ENCODE measurements at regions not wholly inside any gene's neighbourhood (a gene's known extent, or its start where the extent isn't known, plus 50 kb on each side); places are given as distances from the start of the nearest gene placed in this dataset.

DNA sequence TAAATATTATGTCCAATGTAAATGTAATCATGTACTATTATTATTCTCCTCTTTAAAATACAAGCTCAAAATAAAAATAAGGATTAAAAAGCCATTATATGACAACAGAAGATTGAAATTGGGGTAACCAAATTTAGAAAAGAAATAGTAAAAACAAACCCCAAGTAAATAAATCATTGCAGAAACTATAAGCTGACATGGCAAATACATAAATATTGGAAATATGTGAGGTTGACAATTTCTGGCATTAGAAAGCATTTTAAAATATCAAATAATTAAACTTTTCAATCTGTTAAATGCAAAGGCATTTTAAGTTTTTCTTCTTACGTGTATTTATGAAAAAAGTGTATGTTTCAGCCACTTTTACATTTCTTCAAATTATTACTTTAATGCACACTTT, 394.7 kb upstream of the DACH1 start:
- H3K27ac ChIP-seq (ENCODE audit: extremely low read length, insufficient read depth, low read length): no peak overlapping the region
- CTCF ChIA-PET (ENCODE audit: low intra/inter-chr PET ratio, low total read pairs): no interaction called here
- no peaks in the 10 kb centered on the region for H4K20me1 ChIP-seq (ENCODE audit: insufficient read depth, low read length)
- no peaks in the 10 kb centered on the region for H3K36me3 ChIP-seq (replicated peaks in 1 of 2; ENCODE audit: control insufficient read depth in 1 of 2, insufficient read depth in 2 of 2, low read length in 2 of 2)
- intact Hi-C loops (cut with micrococcal nuclease; ENCODE audit: unreplicated experiment): no loop called here
- BruUV-seq (replicated peaks): no TSS peak
- H3K79me2 ChIP-seq (ENCODE audit: insufficient read depth, low read length): no peaks in the 10 kb centered on the region
- ATAC-seq (no peak), DNase-seq (ENCODE audit: low spot score) (no peak), FAIRE-seq (no peak)
- H3K4me3 ChIP-seq (replicated peaks in 1 of 3; ENCODE audit: insufficient read depth in 1 of 3, low read depth in 2 of 3, low read length in 3 of 3): no peak overlapping the region
- TF ChIP-seq ZNF282 (IDR thresholded peaks at IDR 0.05; ENCODE audit: partially characterized antibody) (no peak), MAFK (conservative IDR thresholded peaks at IDR 0.05 in 1 of 2, IDR thresholded peaks at IDR 0.05 in 1 of 2; ENCODE audit: low read length in 2 of 2) (peak; percentile 60 to 74), ZNF430 (CRISPR knock-in tag; IDR thresholded peaks at IDR 0.05) (no peak), GTF3A (CRISPR knock-in tag; conservative IDR thresholded peaks at IDR 0.05) (no peak), MEF2D (CRISPR knock-in tag; IDR thresholded peaks at IDR 0.05) (no peak), ZNF3 (CRISPR knock-in tag; IDR thresholded peaks at IDR 0.05) (no peak), SNAI1 (CRISPR knock-in tag; IDR thresholded peaks at IDR 0.05; ENCODE audit: borderline replicate concordance) (no peak), PPARG (CRISPR knock-in tag; conservative IDR thresholded peaks at IDR 0.05) (no peak), HMG20B (CRISPR knock-in tag; conservative IDR thresholded peaks at IDR 0.05) (no peak), MAFF (IDR thresholded peaks at IDR 0.05; ENCODE audit: low read depth, low read length) (peak; percentile 72)
- POLR2A ChIA-PET: no interaction called here
- no peak overlapping the region for H3K4me2 ChIP-seq (ENCODE audit: low read depth, low read length)
- in situ Hi-C loops (cut with HindIII; ENCODE audit: extremely low pct_ligation_motif_present, low pct_unique_long_range_greater_than_20kb): no loop called here
- H3K4me1 ChIP-seq (ENCODE audit: insufficient read depth, low read length): no peaks in the 10 kb centered on the region
- no peaks in the 10 kb centered on the region for H3K9me3 ChIP-seq (ENCODE audit: low read length)
- H2AFZ ChIP-seq (ENCODE audit: low read length): no peak overlapping the region
- no peaks in the 10 kb centered on the region; a peak in 2 of 5 replicates for H3K27me3 ChIP-seq (ENCODE audit: control insufficient read depth in 1 of 2, insufficient read depth in 2 of 2, low read length in 2 of 2)
- H3K9ac ChIP-seq (ENCODE audit: insufficient read depth, low read depth, low read length): no peak overlapping the region
- 0% methylated on average over 1 of the region's 1 CpG for WGBS (ENCODE audit: low lambda C conversion rate)

DNA sequence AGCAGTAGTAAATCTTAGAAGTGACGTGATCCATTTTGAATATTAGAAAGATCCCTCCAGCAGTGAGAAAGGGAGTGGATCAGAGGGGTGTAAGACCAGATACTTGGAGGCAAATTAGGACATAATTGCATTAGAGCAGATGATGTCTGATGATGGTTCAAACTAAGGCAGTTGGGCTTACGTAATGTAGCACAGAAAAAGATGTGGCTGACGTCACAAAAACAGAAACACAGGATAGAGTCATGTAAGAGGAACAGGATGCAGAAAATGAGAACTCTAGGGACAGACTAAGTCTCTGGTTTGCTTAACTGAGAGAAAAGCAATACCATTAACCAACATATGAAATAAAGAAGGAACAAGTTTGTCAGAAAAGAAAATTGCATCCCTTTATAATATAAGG, 392.5 kb upstream of the DACH1 start:
- CTCF ChIA-PET (ENCODE audit: low intra/inter-chr PET ratio, low total read pairs): no interaction called here
- Histone ChIP-seq H2AFZ (ENCODE audit: low read length) (no peak overlapping the region), H3K4me3 (replicated peaks in 1 of 3; ENCODE audit: insufficient read depth in 1 of 3, low read depth in 2 of 3, low read length in 3 of 3) (no peak overlapping the region), H3K9ac (ENCODE audit: insufficient read depth, low read depth, low read length) (no peak overlapping the region), H3K27me3 (ENCODE audit: control insufficient read depth in 1 of 2, insufficient read depth in 2 of 2, low read length in 2 of 2) (no peaks in the 10 kb centered on the region; a peak in 2 of 5 replicates), H4K20me1 (ENCODE audit: insufficient read depth, low read length) (no peaks in the 10 kb centered on the region), H3K36me3 (replicated peaks in 1 of 2; ENCODE audit: control insufficient read depth in 1 of 2, insufficient read depth in 2 of 2, low read length in 2 of 2) (no peaks in the 10 kb centered on the region), H3K4me1 (ENCODE audit: insufficient read depth, low read length) (no peaks in the 10 kb centered on the region), H3K27ac (ENCODE audit: extremely low read length, insufficient read depth, low read length) (no peak overlapping the region), H3K4me2 (ENCODE audit: low read depth, low read length) (no peak overlapping the region), H3K9me3 (ENCODE audit: low read length) (no peaks in the 10 kb centered on the region), H3K79me2 (ENCODE audit: insufficient read depth, low read length) (no peaks in the 10 kb centered on the region)
- BruUV-seq (replicated peaks): no TSS peak
- POLR2A ChIA-PET: no interaction called here
- intact Hi-C loops (cut with micrococcal nuclease; ENCODE audit: unreplicated experiment): no loop called here
- 3% methylated on average over 3 of the region's 3 CpGs for WGBS (ENCODE audit: low lambda C conversion rate)
- DNase-seq (ENCODE audit: low spot score) (no peak), ATAC-seq (no peak), FAIRE-seq (no peak)
- in situ Hi-C loops (cut with HindIII; ENCODE audit: extremely low pct_ligation_motif_present, low pct_unique_long_range_greater_than_20kb): no loop called here
- peak; percentile 48 for TF ChIP-seq ATF7 (IDR thresholded peaks at IDR 0.05)
- no peak for TF ChIP-seq ATF7 (CRISPR knock-in tag; IDR thresholded peaks at IDR 0.05)
- TF ChIP-seq, protein P1, sequence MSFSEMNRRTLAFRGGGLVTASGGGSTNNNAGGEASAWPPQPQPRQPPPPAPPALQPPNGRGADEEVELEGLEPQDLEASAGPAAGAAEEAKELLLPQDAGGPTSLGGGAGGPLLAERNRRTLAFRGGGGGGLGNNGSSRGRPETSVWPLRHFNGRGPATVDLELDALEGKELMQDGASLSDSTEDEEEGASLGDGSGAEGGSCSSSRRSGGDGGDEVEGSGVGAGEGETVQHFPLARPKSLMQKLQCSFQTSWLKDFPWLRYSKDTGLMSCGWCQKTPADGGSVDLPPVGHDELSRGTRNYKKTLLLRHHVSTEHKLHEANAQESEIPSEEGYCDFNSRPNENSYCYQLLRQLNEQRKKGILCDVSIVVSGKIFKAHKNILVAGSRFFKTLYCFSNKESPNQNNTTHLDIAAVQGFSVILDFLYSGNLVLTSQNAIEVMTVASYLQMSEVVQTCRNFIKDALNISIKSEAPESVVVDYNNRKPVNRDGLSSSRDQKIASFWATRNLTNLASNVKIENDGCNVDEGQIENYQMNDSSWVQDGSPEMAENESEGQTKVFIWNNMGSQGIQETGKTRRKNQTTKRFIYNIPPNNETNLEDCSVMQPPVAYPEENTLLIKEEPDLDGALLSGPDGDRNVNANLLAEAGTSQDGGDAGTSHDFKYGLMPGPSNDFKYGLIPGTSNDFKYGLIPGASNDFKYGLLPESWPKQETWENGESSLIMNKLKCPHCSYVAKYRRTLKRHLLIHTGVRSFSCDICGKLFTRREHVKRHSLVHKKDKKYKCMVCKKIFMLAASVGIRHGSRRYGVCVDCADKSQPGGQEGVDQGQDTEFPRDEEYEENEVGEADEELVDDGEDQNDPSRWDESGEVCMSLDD (CRISPR knock-in tag; IDR thresholded peaks at IDR 0.05; ENCODE audit: borderline replicate concordance): no peak
- peak; percentile 93 for TF ChIP-seq CREB1 (IDR thresholded peaks at IDR 0.05)
- TF ChIP-seq CREB1 (CRISPR knock-in tag; IDR thresholded peaks at IDR 0.05): no peak
- TF ChIP-seq HOXA5 (CRISPR knock-in tag; IDR thresholded peaks at IDR 0.05): no peak
